Smooth muscle cell (in vitro differentiated cells): ENCODE measurements at regions not wholly inside any gene's neighbourhood (a gene's known extent, or its start where the extent isn't known, plus 50 kb on each side); places are given as distances from the start of the nearest gene placed in this dataset.

Experiments
- DNase-seq: peaks from one replicate; lab custom pipeline; 2025; ENCODE audit not compliant: unreplicated experiment; lab: John Stamatoyannopoulos, UW
- H2AFZ ChIP-seq: fragments of 200-600 bp; sonication (generic); 2 replicates; pipeline ENCODE4 v1.6.0; 2016; ENCODE audit warnings: antibody characterized with exemption, low read depth, mild to moderate bottlenecking
- H3F3A ChIP-seq: fragments of 200-600 bp; sonication (generic); 2 replicates; pipeline ENCODE4 v1.6.0; 2017; ENCODE audit warnings: antibody characterized with exemption, low read depth
- H3K27ac ChIP-seq: fragments of 200-600 bp; sonication (generic); 2 replicates; pipeline ENCODE4 v1.5.1; 2016; ENCODE audit warnings: low read depth, mild to moderate bottlenecking
- H3K27me3 ChIP-seq: fragments of 200-600 bp; sonication (generic); 2 replicates; pipeline ENCODE4 v1.6.1; 2016; ENCODE audit warnings: low read depth, mild to moderate bottlenecking
- H3K36me3 ChIP-seq: fragments of 200-600 bp; sonication (generic); 2 replicates; pipeline ENCODE4 v1.5.1; 2016; ENCODE audit warnings: low read depth
- H3K4me1 ChIP-seq: fragments of 200-600 bp; sonication (generic); 2 replicates; pipeline ENCODE4 v1.5.1; 2016; ENCODE audit warnings: low read depth
- H3K4me2 ChIP-seq: fragments of 200-600 bp; sonication (generic); 2 replicates; pipeline ENCODE4 v1.6.0; 2016; ENCODE audit warnings: mild to moderate bottlenecking
- H3K4me3 ChIP-seq: fragments of 200-600 bp; sonication (generic); 2 replicates; pipeline ENCODE4 v1.5.1; 2016; ENCODE audit warnings: mild to moderate bottlenecking
- H3K79me2 ChIP-seq: fragments of 200-600 bp; sonication (generic); 2 replicates; pipeline ENCODE4 v1.6.0; 2016; ENCODE audit warnings: low read depth, mild to moderate bottlenecking
- H3K9ac ChIP-seq: fragments of 200-600 bp; sonication (generic); 2 replicates; pipeline ENCODE4 v1.6.0; 2016; ENCODE audit warnings: low read depth
- H3K9me3 ChIP-seq: fragments of 200-600 bp; sonication (generic); replicated peaks from 2 replicates; pipeline ENCODE4 v1.5.1; 2016; ENCODE audit warnings: low read depth
- H4K20me1 ChIP-seq: fragments of 200-600 bp; sonication (generic); 2 replicates; pipeline ENCODE4 v1.6.0; 2016; ENCODE audit warnings: low read depth
- WGBS: methylation state at CpG from one replicate; pipeline ENCODE4 v1.1.7; 2016; ENCODE audit warnings: low lambda C conversion rate; 5-methylcytosine and 5-hydroxymethylcytosine counted together
- TF ChIP-seq, protein P1 (sequence below): fragments of 200-600 bp; sonication (generic); IDR thresholded peaks from 2 replicates; pipeline ENCODE4 v1.5.1; 2017; ENCODE audit warnings: borderline replicate concordance, mild to moderate bottlenecking, antibody characterized with exemption; ENCODE audit not compliant: insufficient read depth, poor library complexity, severe bottlenecking

DNA sequence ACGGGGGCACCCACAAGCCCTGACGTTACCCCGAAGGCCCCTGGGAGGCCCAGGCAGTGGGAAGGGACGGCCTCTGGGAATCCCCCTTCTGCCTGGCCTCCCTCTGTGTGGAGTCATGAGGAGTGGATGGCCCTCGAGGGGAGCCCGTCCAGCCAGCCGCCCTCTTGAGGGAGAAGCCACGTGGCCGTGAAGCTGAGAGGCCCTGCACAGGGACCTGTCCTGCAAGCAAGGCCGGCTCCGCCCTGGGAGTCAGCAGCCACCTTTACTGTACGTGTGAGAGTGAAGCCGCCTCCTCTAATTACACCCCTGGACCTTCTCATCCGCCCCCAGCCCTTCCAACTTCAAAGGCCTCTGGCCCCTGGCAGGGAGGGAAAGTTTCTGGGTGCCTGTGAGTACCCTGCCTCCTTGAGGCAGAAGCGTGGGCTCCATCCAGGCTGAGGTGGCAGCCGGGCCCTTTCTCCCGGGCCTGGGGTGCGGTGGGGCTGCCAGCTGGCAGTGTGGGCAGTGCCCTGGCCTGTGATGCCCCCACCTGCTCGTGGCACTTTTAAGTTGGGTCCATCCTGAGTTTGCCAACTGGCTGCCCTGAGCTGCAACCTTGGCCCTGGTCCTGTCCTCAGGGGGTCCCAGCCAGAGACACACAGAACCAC, 55.9 kb upstream of the EGFL7 start:
- no peaks in the 10 kb centered on the region for H3K79me2 ChIP-seq
- WGBS = 61% methylated on average over 19 of the region's 19 CpGs
- no peak overlapping the region for H3K4me3 ChIP-seq
- TF ChIP-seq, protein P1, sequence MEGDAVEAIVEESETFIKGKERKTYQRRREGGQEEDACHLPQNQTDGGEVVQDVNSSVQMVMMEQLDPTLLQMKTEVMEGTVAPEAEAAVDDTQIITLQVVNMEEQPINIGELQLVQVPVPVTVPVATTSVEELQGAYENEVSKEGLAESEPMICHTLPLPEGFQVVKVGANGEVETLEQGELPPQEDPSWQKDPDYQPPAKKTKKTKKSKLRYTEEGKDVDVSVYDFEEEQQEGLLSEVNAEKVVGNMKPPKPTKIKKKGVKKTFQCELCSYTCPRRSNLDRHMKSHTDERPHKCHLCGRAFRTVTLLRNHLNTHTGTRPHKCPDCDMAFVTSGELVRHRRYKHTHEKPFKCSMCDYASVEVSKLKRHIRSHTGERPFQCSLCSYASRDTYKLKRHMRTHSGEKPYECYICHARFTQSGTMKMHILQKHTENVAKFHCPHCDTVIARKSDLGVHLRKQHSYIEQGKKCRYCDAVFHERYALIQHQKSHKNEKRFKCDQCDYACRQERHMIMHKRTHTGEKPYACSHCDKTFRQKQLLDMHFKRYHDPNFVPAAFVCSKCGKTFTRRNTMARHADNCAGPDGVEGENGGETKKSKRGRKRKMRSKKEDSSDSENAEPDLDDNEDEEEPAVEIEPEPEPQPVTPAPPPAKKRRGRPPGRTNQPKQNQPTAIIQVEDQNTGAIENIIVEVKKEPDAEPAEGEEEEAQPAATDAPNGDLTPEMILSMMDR = no peak
- no peaks in the 10 kb centered on the region for H4K20me1 ChIP-seq
- H3K4me2 ChIP-seq = peak overlapping the region; percentile 16
- H3K27me3 ChIP-seq = no peaks in the 10 kb centered on the region
- H3K9ac ChIP-seq = no peak overlapping the region
- H2AFZ ChIP-seq = no peak overlapping the region
- H3K36me3 ChIP-seq = no peaks in the 10 kb centered on the region
- no peaks in the 10 kb centered on the region for H3F3A ChIP-seq
- DNase-seq = no peak
- no peak overlapping the region for H3K27ac ChIP-seq
- no peaks in the 10 kb centered on the region for H3K4me1 ChIP-seq
- H3K9me3 ChIP-seq = no peaks in the 10 kb centered on the region

DNA sequence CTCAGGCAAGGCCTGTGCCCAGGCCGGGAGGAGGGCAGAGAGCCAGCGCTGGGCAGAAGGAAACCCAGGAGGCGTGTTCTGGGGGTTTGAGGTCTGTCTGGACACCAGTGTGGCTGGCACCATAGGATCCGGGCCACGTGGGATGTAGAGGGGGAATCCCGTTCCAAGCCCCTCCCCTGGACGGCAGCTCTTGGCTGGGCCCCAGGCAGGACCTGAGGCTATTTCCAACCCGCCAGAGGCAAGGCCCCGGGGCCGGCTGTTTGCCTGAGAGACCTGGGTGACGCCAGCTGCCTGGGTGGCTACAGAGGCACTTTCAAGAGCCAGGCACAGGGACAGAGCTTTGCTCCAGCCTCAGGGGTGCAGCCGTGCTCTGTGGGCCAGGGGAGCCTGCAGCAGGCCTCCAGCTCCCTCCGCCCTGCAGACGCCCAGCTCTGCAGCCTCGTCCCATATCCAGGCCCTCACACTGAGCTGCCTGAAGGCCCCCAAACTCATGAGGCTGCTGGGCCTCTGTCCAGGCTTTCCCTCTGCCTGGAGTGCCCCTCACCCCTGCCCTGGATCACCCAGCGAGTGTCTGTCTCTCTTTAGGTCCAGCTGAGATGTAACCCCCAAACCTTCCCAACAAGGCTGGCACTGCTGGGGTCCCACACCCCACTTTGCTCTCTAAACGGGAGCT, 56.6 kb upstream of the EGFL7 start:
- no peak overlapping the region for H2AFZ ChIP-seq
- H4K20me1 ChIP-seq = no peaks in the 10 kb centered on the region
- no peaks in the 10 kb centered on the region for H3K9me3 ChIP-seq
- no peak overlapping the region for H3K4me3 ChIP-seq
- no peak for DNase-seq
- TF ChIP-seq, protein P1 = no peak
- peak overlapping the region; percentile 16 for H3K4me2 ChIP-seq
- H3K79me2 ChIP-seq = no peaks in the 10 kb centered on the region
- H3K36me3 ChIP-seq = no peaks in the 10 kb centered on the region
- no peak overlapping the region for H3K9ac ChIP-seq
- H3F3A ChIP-seq = no peaks in the 10 kb centered on the region
- no peaks in the 10 kb centered on the region for H3K4me1 ChIP-seq
- H3K27ac ChIP-seq = no peak overlapping the region
- WGBS = 77% methylated on average over 17 of the region's 17 CpGs
- no peaks in the 10 kb centered on the region for H3K27me3 ChIP-seq

DNA sequence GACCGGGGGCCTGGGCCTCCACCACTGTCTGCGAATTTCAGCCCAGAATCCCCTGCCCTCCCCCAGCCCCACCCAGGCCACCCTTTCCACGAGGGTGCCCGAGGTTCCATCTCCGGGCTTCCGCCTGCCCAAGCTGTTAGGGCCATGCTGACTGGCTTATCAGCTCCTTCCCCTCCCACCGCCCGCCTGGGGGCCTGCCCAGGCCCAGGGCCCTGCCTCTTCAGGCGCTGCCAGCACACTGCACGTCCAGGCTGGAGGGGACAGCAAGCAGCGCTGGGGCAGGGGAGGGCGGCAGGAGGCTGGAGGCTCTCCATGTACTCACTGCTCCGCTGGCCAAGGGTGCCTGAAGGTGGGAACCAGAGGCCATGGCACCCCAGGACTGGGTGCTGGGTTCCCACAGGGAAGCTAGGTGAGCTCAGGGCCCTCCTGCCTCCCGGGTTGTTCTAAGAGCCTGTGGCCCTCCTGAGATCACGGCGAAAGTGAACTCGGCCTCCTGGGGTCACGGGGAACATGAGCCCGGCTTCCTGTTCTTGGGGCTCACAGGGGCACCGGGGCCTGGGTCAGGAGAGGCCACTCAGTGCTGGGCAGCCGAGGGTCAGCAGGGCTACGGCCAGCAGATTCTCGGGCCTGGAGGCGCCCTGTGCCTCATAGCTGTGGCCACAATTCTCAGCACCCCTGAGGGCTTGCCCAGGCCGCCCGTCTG, 57.7 kb upstream of the EGFL7 start:
- H3K9ac ChIP-seq = no peak overlapping the region
- no peak overlapping the region for H3K4me2 ChIP-seq
- 84% methylated on average over 19 of the region's 26 CpGs for WGBS
- H3K79me2 ChIP-seq = no peaks in the 10 kb centered on the region
- H3K36me3 ChIP-seq = no peaks in the 10 kb centered on the region
- no peak for DNase-seq
- H3K4me1 ChIP-seq = no peaks in the 10 kb centered on the region
- no peak overlapping the region for H3K27ac ChIP-seq
- H2AFZ ChIP-seq = no peak overlapping the region
- TF ChIP-seq, protein P1 = no peak
- H3K4me3 ChIP-seq = no peak overlapping the region
- H4K20me1 ChIP-seq = no peaks in the 10 kb centered on the region
- no peaks in the 10 kb centered on the region for H3K27me3 ChIP-seq
- no peaks in the 10 kb centered on the region for H3F3A ChIP-seq
- no peaks in the 10 kb centered on the region for H3K9me3 ChIP-seq
